ENCODE measurements at regions not wholly inside any gene's neighbourhood (a gene's known extent, or its start where the extent isn't known, plus 50 kb on each side); places are given as distances from the start of the nearest gene placed in this dataset.

DNA sequence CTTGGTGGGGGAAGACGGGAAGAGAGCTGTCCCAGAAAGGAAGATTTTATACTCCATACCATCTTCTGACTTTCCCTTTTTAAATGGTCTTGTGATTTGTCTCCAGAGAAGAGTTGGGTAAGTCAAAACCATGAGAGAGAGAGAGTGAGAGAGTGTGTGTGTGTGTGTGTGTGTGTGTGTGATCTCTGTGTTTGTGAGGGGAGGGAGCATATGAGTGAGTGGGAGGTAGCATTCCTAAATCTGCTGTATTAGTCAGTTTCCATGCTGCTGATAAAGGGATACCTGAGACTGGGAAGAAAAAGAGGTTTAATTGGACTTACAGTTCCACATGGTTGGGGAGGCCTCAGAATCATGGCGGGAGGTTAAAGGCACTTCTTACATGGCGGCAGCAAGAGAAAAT lies 102.0 kb upstream of the VANGL1 start:
- no peak for TF ChIP-seq YY1 (IDR thresholded peaks at IDR 0.05; ENCODE audit: low read depth)
- no peak for TF ChIP-seq TAF1 (IDR thresholded peaks at IDR 0.05; ENCODE audit: borderline replicate concordance, low read depth, low read length)
